ENCODE measurements at regions not wholly inside any gene's neighbourhood (a gene's known extent, or its start where the extent isn't known, plus 50 kb on each side); places are given as distances from the start of the nearest gene placed in this dataset.

GRCh38 chr10:113470372-113471240 is 82.2 kb upstream of the HABP2 start:
- TF ChIP-seq JUNB (IDR thresholded peaks at IDR 0.05; ENCODE audit: unreplicated experiment) (no peak), CTCF (conservative IDR thresholded peaks at IDR 0.05; ENCODE audit: low read depth in 2 of 2) (no peak), CREB1 (CRISPR knock-in tag; IDR thresholded peaks at IDR 0.05; ENCODE audit: low read depth) (no peak), EZH2 (IDR thresholded peaks at IDR 0.05; ENCODE audit: low read depth, unreplicated experiment) (no peak)
